MCF 10A (cell line): ENCODE measurements at regions not wholly inside any gene's neighbourhood (a gene's known extent, or its start where the extent isn't known, plus 50 kb on each side); places are given as distances from the start of the nearest gene placed in this dataset.

Source experiments
- BruUV-seq: library from RNA; stranded (reverse); fragments of 400-500 nt; replicated peaks from 2 replicates; lab custom pipeline; 2021; lab: Mats Ljungman, UMichigan
- CTCF ChIA-PET: fragments of 300-600 bp; sonication (Branson Sonifier 250); formaldehyde crosslinking; extraction: SDS; loops from one replicate; lab custom pipeline; 2021; ENCODE audit warnings: antibody characterized with exemption, inconsistent platforms; lab: Yijun Ruan, JAX
- POLR2A ChIA-PET: fragments of 300-600, 350-650 bp; sonication (Branson Sonifier 250); formaldehyde crosslinking; extraction: SDS; loops from one replicate; lab custom pipeline; 2020; ENCODE audit warnings: antibody characterized with exemption, inconsistent platforms; lab: Yijun Ruan, JAX
- DNase-seq: peaks from one replicate; pipeline ENCODE4 v3.0.0-alpha.2; 2018; ENCODE audit not compliant: unreplicated experiment
- H3K27ac Mint-ChIP-seq: one replicate; pipeline ENCODE4 v1.8.0; 2022; ENCODE audit warnings: mild to moderate bottlenecking, low read depth, mixed read lengths; ENCODE audit not compliant: unreplicated experiment
- H3K27me3 Mint-ChIP-seq: one replicate; pipeline ENCODE4 v1.8.0; 2022; ENCODE audit warnings: mixed read lengths; ENCODE audit not compliant: insufficient read depth, unreplicated experiment
- H3K36me3 Mint-ChIP-seq: one replicate; pipeline ENCODE4 v1.8.0; 2022; ENCODE audit warnings: mild to moderate bottlenecking, moderate library complexity, mixed read lengths; ENCODE audit not compliant: insufficient read depth, unreplicated experiment
- H3K4me1 Mint-ChIP-seq: one replicate; pipeline ENCODE4 v1.8.0; 2022; ENCODE audit warnings: mixed read lengths; ENCODE audit not compliant: insufficient read depth, unreplicated experiment
- H3K4me3 Mint-ChIP-seq: one replicate; pipeline ENCODE4 v1.8.0; 2022; ENCODE audit warnings: mild to moderate bottlenecking, moderate library complexity, mixed read lengths; ENCODE audit not compliant: unreplicated experiment
- H3K9me3 Mint-ChIP-seq: one replicate; pipeline ENCODE4 v1.8.0; 2022; ENCODE audit warnings: mixed read lengths; ENCODE audit not compliant: unreplicated experiment
- CTCF ChIP-seq: fragments of 200-600 bp; IDR thresholded peaks from one replicate; pipeline ENCODE4 v1.8.0; 2022; ENCODE audit warnings: antibody characterized with exemption, mild to moderate bottlenecking; ENCODE audit not compliant: unreplicated experiment
- intact Hi-C: fragments of 100-400 bp; cut with micrococcal nuclease; formaldehyde crosslinking; loops from 2 replicates; pipeline ENCODE4 v1.14.1; 2022

GRCh38 chr7:97513326-97513725, 218.6 kb upstream of the TAC1 start:
- no peak overlapping the region for H3K4me3 Mint-ChIP-seq
- ChIA-PET POLR2A (no interaction called here), CTCF (interaction anchor here (0.8 to 1.2 kb wide), 2 partner anchors 14 to 48 kb away, joined by 3 to 6 read pairs; no protein-coding TSS in a partner anchor)
- H3K27me3 Mint-ChIP-seq, result peaks cover 41% of the 10 kb centered on the region
- DNase-seq, result no peak
- no peaks in the 10 kb centered on the region for H3K36me3 Mint-ChIP-seq
- no peak for TF ChIP-seq CTCF
- intact Hi-C loops, result no loop called here
- H3K9me3 Mint-ChIP-seq, result no peaks in the 10 kb centered on the region
- no peaks in the 10 kb centered on the region for H3K4me1 Mint-ChIP-seq
- H3K27ac Mint-ChIP-seq, result no peak overlapping the region
- no TSS peak for BruUV-seq

GRCh38 chr7:97541188-97541587, 190.7 kb upstream of the TAC1 start:
- no peak for TF ChIP-seq CTCF
- CTCF ChIA-PET, result no interaction called here

GRCh38 chr7:97555857-97556421, 175.9 kb upstream of the TAC1 start:
- H3K36me3 Mint-ChIP-seq, result no peaks in the 10 kb centered on the region
- H3K4me1 Mint-ChIP-seq, result no peaks in the 10 kb centered on the region
- no peaks in the 10 kb centered on the region for H3K27me3 Mint-ChIP-seq
- CTCF ChIA-PET, result interaction anchor here (0.6 kb wide), 2 partner anchors 54 to 268 kb away, joined by 3 read pairs; no protein-coding TSS in a partner anchor
- no peak for TF ChIP-seq CTCF
- no peak overlapping the region for H3K27ac Mint-ChIP-seq
- intact Hi-C loops, result no loop called here
- BruUV-seq, result no TSS peak
- DNase-seq, result peak; percentile 68
- H3K9me3 Mint-ChIP-seq, result no peaks in the 10 kb centered on the region
- H3K4me3 Mint-ChIP-seq, result no peak overlapping the region
- POLR2A ChIA-PET, result interaction anchor here (0.6 kb wide), 1 partner anchor 237 kb away, joined by 4 read pairs; no protein-coding TSS in a partner anchor

More at GRCh38 chr7:97541188-97541587, 190.7 kb upstream of the TAC1 start:
- Mint-ChIP-seq H3K36me3 (no peaks in the 10 kb centered on the region), H3K4me3 (no peak overlapping the region), H3K9me3 (no peaks in the 10 kb centered on the region), H3K27me3 (peaks cover 20% of the 10 kb centered on the region), H3K4me1 (no peaks in the 10 kb centered on the region), H3K27ac (no peak overlapping the region)
- POLR2A ChIA-PET, result no interaction called here
- DNase-seq, result no peak
- no TSS peak for BruUV-seq
- intact Hi-C loops, result no loop called here

- DNase-seq, result no peak
- no peak for TF ChIP-seq CTCF
- no peaks in the 10 kb centered on the region for H3K36me3 Mint-ChIP-seq
- H3K4me1 Mint-ChIP-seq, result no peaks in the 10 kb centered on the region
- ChIA-PET POLR2A (no interaction called here), CTCF (interaction anchor here (0.6 kb wide), 1 partner anchor 14 kb away, joined by 4 read pairs; no protein-coding TSS in a partner anchor)
- H3K9me3 Mint-ChIP-seq, result no peaks in the 10 kb centered on the region
- BruUV-seq, result no TSS peak
- intact Hi-C loops, result no loop called here
- H3K27me3 Mint-ChIP-seq, result peaks cover 38% of the 10 kb centered on the region
- no peak overlapping the region for H3K27ac Mint-ChIP-seq
- no peak overlapping the region for H3K4me3 Mint-ChIP-seq
These were observed 166.2 kb upstream of the TAC1 start for GRCh38 chr7:97565665-97566064.
